ENCODE measurements at regions not wholly inside any gene's neighbourhood (a gene's known extent, or its start where the extent isn't known, plus 50 kb on each side); places are given as distances from the start of the nearest gene placed in this dataset.

- no peak for TF ChIP-seq CTCF (IDR thresholded peaks at IDR 0.05)
- no peak for TF ChIP-seq POLR2AphosphoS5 (IDR thresholded peaks at IDR 0.05; ENCODE audit: low read depth, low read length)
- TF ChIP-seq TCF7L2 (IDR thresholded peaks at IDR 0.05; ENCODE audit: low read depth, low read length): no peak
- TF ChIP-seq, protein P1, sequence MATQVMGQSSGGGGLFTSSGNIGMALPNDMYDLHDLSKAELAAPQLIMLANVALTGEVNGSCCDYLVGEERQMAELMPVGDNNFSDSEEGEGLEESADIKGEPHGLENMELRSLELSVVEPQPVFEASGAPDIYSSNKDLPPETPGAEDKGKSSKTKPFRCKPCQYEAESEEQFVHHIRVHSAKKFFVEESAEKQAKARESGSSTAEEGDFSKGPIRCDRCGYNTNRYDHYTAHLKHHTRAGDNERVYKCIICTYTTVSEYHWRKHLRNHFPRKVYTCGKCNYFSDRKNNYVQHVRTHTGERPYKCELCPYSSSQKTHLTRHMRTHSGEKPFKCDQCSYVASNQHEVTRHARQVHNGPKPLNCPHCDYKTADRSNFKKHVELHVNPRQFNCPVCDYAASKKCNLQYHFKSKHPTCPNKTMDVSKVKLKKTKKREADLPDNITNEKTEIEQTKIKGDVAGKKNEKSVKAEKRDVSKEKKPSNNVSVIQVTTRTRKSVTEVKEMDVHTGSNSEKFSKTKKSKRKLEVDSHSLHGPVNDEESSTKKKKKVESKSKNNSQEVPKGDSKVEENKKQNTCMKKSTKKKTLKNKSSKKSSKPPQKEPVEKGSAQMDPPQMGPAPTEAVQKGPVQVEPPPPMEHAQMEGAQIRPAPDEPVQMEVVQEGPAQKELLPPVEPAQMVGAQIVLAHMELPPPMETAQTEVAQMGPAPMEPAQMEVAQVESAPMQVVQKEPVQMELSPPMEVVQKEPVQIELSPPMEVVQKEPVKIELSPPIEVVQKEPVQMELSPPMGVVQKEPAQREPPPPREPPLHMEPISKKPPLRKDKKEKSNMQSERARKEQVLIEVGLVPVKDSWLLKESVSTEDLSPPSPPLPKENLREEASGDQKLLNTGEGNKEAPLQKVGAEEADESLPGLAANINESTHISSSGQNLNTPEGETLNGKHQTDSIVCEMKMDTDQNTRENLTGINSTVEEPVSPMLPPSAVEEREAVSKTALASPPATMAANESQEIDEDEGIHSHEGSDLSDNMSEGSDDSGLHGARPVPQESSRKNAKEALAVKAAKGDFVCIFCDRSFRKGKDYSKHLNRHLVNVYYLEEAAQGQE (IDR thresholded peaks at IDR 0.05; ENCODE audit: insufficient read depth in 1 of 2, low read depth in 2 of 2, low read length in 1 of 2): no peak
These were observed 607.4 kb downstream of the NTRK3 start for GRCh38 chr15:87649175-87649574.
